Upper lobe of left lung (tissue), 4 donors: ENCODE measurements at regions not wholly inside any gene's neighbourhood (a gene's known extent, or its start where the extent isn't known, plus 50 kb on each side); places are given as distances from the start of the nearest gene placed in this dataset.

Experiments
- POLR2AphosphoS5 ChIP-seq, 2 donors: sonication (generic); formaldehyde crosslinking; IDR thresholded peaks; one replicate each; pipeline ENCODE4 v1.5.1; 2017; ENCODE audit warnings: antibody characterized with exemption in 2 of 2
- TF ChIP-seq, protein P1 (sequence below), 6 experiments: fragments of 450-650 bp in 4 of 6; fragments of 200-600 bp in 2 of 6; sonication (generic) in 2 of 6; IDR thresholded peaks; one replicate each; pipeline ENCODE4 v1.5.1; 2016 to 2019; ENCODE audit warnings: antibody characterized with exemption in 6 of 6

DNA sequence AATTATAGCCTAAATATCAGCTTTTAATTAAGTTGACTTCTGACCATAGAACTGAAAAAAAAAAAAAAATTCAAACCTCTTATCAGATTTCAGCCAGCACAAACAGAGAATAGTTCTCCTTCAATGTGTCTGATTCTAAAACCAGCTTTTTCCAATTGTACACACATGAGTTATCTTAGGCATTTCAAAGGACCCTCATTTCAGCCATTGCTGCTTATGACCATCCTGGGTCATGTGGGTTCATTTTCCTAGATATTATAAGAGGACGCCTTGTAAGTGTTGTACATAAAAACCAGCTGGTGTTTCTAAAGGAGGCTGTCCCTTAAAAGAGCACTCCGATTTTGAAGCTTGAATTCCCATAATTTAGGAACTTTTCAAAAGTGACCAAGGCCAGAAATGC lies 62.3 kb upstream of the DYNC1I2 start:
- TF ChIP-seq, protein P1, sequence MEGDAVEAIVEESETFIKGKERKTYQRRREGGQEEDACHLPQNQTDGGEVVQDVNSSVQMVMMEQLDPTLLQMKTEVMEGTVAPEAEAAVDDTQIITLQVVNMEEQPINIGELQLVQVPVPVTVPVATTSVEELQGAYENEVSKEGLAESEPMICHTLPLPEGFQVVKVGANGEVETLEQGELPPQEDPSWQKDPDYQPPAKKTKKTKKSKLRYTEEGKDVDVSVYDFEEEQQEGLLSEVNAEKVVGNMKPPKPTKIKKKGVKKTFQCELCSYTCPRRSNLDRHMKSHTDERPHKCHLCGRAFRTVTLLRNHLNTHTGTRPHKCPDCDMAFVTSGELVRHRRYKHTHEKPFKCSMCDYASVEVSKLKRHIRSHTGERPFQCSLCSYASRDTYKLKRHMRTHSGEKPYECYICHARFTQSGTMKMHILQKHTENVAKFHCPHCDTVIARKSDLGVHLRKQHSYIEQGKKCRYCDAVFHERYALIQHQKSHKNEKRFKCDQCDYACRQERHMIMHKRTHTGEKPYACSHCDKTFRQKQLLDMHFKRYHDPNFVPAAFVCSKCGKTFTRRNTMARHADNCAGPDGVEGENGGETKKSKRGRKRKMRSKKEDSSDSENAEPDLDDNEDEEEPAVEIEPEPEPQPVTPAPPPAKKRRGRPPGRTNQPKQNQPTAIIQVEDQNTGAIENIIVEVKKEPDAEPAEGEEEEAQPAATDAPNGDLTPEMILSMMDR (IDR thresholded peaks at IDR 0.05), result no peak
- no peak for TF ChIP-seq POLR2AphosphoS5 (IDR thresholded peaks at IDR 0.05)
